H1 (cell line): ENCODE measurements at regions not wholly inside any gene's neighbourhood (a gene's known extent, or its start where the extent isn't known, plus 50 kb on each side); places are given as distances from the start of the nearest gene placed in this dataset.

ENCODE experiments used
- MAX ChIP-seq: IDR thresholded peaks from 2 replicates; pipeline ENCODE4 v1.6.1; 2012; ENCODE audit warnings: inconsistent platforms
- SIRT6 ChIP-seq: IDR thresholded peaks from one replicate; pipeline ENCODE4 v1.7.1; 2012; ENCODE audit warnings: low read length, inconsistent platforms
- SIX5 ChIP-seq: IDR thresholded peaks from 2 replicates; pipeline ENCODE4 v1.6.1; 2011; ENCODE audit warnings: mild to moderate bottlenecking, low read depth, low read length
- SUZ12 ChIP-seq: fragments of 200-600 bp; sonication (generic); IDR thresholded peaks from 2 replicates; pipeline ENCODE4 v1.6.1; 2012; ENCODE audit warnings: mild to moderate bottlenecking, inconsistent platforms, low read length, moderate library complexity, mixed read lengths
- TBP ChIP-seq: IDR thresholded peaks from 2 replicates; pipeline ENCODE4 v1.6.1; 2011; ENCODE audit warnings: low read depth, low read length, improper control_type of control experiment

DNA sequence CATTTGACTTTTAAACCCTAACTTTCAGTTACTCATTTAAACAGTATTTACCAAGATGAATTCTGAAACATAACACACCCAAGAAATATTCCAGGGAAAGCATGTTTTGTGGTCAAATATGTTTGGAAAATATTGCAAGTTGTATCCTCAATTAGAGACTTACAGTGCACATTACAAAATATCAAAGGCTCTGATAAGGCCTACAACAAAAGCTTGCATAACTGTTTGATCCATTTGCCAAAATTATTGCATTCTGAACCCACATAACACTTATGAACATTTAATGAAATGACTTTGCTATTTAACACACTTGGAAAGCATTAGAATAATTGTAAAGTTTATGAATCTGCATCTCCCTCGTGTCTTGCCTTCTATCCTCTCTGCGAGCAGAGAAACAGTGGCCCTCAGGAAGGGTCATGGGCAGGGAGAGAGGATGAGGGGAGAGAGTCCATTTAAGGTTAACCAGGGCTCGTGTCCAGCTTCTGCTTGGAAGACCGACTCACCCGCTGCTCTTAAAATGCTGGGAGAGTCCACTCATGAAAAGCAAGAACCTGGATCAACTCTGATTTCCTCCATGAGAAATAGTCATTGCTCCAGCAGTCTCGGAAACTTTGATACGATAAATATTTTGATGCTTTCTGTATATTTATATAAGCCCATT, 408.2 kb upstream of the ZMIZ1 start (continued):
- TF ChIP-seq MAX (no peak), SIX5 (no peak), TBP (no peak), SUZ12 (no peak), SIRT6 (no peak)
